ENCODE measurements at regions not wholly inside any gene's neighbourhood (a gene's known extent, or its start where the extent isn't known, plus 50 kb on each side); places are given as distances from the start of the nearest gene placed in this dataset.

DNA sequence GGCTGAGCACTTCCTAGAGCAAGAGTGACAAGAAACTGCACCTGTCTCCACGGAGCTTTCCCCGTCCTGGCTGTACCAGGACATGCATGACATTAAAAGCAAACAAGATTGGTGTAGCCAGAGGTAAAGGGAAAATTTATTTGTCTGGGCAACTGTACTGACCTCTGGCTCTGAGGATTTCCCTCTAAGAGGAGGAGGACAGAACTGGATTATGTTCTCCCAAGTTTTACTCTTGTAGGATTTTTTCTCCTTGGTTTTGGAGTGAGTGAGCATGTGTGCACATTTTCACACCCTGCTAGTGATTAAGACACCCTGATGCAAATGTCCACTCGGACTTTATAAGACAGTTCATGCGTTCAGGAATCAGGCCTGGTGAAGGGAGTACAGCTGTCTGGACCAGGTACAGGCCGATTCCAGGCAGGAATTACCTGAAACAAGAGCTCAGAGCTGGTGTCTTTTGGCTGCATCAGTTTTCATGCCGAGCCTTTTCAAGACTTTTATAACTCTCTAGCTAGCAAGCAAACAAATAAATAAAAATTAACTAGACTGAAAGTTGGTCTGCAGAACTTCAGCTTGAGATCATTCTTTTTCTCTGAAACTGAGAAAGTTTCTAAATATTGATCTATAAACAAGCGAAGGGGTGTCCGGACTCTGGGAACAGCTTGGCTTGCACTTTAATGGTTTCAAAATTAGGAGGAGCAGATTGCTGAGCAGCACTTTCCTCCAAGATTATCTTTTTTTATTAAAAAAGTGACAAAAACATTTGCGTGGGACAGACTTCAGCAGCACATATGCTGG lies 51.3 kb upstream of the SPRY1 start:
- TF ChIP-seq POLR2A (IDR thresholded peaks at IDR 0.05): no peak
- TF ChIP-seq, protein P1, sequence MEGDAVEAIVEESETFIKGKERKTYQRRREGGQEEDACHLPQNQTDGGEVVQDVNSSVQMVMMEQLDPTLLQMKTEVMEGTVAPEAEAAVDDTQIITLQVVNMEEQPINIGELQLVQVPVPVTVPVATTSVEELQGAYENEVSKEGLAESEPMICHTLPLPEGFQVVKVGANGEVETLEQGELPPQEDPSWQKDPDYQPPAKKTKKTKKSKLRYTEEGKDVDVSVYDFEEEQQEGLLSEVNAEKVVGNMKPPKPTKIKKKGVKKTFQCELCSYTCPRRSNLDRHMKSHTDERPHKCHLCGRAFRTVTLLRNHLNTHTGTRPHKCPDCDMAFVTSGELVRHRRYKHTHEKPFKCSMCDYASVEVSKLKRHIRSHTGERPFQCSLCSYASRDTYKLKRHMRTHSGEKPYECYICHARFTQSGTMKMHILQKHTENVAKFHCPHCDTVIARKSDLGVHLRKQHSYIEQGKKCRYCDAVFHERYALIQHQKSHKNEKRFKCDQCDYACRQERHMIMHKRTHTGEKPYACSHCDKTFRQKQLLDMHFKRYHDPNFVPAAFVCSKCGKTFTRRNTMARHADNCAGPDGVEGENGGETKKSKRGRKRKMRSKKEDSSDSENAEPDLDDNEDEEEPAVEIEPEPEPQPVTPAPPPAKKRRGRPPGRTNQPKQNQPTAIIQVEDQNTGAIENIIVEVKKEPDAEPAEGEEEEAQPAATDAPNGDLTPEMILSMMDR (IDR thresholded peaks at IDR 0.05 in 4 of 5, conservative IDR thresholded peaks at IDR 0.05 in 1 of 5): no peak

All from gastrocnemius medialis (tissue), 4 donors.